ENCODE measurements at regions not wholly inside any gene's neighbourhood (a gene's known extent, or its start where the extent isn't known, plus 50 kb on each side); places are given as distances from the start of the nearest gene placed in this dataset.

DNA sequence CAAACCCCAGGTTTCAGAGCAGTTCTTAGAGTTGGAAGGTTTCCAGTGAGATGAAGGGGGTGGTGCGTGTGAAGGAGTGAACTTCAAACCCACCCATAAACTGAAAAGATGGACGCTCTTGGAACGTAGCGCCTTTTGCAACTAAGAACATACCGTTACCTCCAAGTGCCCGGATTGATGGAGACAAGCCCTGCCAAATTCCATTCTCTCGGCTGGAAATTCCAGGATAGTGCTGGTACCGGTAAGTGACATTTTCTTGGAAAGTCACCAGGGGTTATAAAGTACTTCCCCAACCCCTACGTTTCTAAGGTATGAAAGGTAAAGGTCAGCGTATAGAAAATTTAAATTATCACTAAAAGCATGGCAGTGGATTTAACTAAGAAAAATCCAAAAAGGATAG lies 91.6 kb upstream of the CLDN14 start:
- TF ChIP-seq, protein P1, sequence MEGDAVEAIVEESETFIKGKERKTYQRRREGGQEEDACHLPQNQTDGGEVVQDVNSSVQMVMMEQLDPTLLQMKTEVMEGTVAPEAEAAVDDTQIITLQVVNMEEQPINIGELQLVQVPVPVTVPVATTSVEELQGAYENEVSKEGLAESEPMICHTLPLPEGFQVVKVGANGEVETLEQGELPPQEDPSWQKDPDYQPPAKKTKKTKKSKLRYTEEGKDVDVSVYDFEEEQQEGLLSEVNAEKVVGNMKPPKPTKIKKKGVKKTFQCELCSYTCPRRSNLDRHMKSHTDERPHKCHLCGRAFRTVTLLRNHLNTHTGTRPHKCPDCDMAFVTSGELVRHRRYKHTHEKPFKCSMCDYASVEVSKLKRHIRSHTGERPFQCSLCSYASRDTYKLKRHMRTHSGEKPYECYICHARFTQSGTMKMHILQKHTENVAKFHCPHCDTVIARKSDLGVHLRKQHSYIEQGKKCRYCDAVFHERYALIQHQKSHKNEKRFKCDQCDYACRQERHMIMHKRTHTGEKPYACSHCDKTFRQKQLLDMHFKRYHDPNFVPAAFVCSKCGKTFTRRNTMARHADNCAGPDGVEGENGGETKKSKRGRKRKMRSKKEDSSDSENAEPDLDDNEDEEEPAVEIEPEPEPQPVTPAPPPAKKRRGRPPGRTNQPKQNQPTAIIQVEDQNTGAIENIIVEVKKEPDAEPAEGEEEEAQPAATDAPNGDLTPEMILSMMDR (IDR thresholded peaks at IDR 0.05), result no peak
- TF ChIP-seq POLR2A (IDR thresholded peaks at IDR 0.05), result no peak
